GM21526 (cell line): ENCODE measurements at regions not wholly inside any gene's neighbourhood (a gene's known extent, or its start where the extent isn't known, plus 50 kb on each side); places are given as distances from the start of the nearest gene placed in this dataset.

Experiments
- ATAC-seq: cut with Tn5 transposase; IDR thresholded peaks from one replicate; pipeline ENCODE4 v1.9.1; 2021; ENCODE audit warnings: moderate library complexity; ENCODE audit not compliant: unreplicated experiment, low FRiP score

- ATAC-seq, result no peak
These were observed 61.2 kb upstream of the STXBP6 start for GRCh38 chr14:25111061-25111601.

- no peak for ATAC-seq
These were observed 60.2 kb upstream of the STXBP6 start for GRCh38 chr14:25110106-25110505.

- ATAC-seq, result no peak
These were observed 59.0 kb upstream of the STXBP6 start for GRCh38 chr14:25108959-25109358.

- no peak for ATAC-seq
These were observed 58.3 kb upstream of the STXBP6 start for GRCh38 chr14:25108291-25108690.

GRCh38 chr14:25103820-25104219 lies 53.9 kb upstream of the STXBP6 start:
- no peak for ATAC-seq

GRCh38 chr14:25103271-25103670 lies 53.3 kb upstream of the STXBP6 start:
- no peak for ATAC-seq

GRCh38 chr14:25102788-25103187 lies 52.8 kb upstream of the STXBP6 start:
- ATAC-seq, result no peak

- ATAC-seq, result no peak
These were observed 51.3 kb upstream of the STXBP6 start for GRCh38 chr14:25101276-25101675.
